Calu3 (cell line): ENCODE measurements at regions not wholly inside any gene's neighbourhood (a gene's known extent, or its start where the extent isn't known, plus 50 kb on each side); places are given as distances from the start of the nearest gene placed in this dataset.

Experiments
- BruUV-seq: library from RNA; stranded (reverse); fragments of 400-500 nt; replicated peaks from 2 replicates; lab custom pipeline; 2021; lab: Mats Ljungman, UMichigan
- CTCF ChIA-PET: fragments of 300-600 bp; sonication (Branson Sonifier 250); formaldehyde crosslinking; loops from one replicate; lab custom pipeline; 2022; ENCODE audit warnings: antibody characterized with exemption; lab: Charles Lee
- DNase-seq: peaks from one replicate; pipeline ENCODE4 v3.0.0; 2022
- H3K27ac Mint-ChIP-seq: one replicate; pipeline ENCODE4 v1.8.0; 2022; ENCODE audit warnings: mixed read lengths; ENCODE audit not compliant: unreplicated experiment
- H3K27me3 Mint-ChIP-seq: one replicate; pipeline ENCODE4 v1.8.0; 2022; ENCODE audit warnings: mixed read lengths; ENCODE audit not compliant: unreplicated experiment
- H3K36me3 Mint-ChIP-seq: one replicate; pipeline ENCODE4 v1.8.0; 2022; ENCODE audit warnings: mild to moderate bottlenecking, moderate library complexity, mixed read lengths; ENCODE audit not compliant: insufficient read depth, unreplicated experiment
- H3K4me1 Mint-ChIP-seq: one replicate; pipeline ENCODE4 v1.8.0; 2022; ENCODE audit warnings: mild to moderate bottlenecking, low read depth, mixed read lengths; ENCODE audit not compliant: unreplicated experiment
- H3K4me3 Mint-ChIP-seq: one replicate; pipeline ENCODE4 v1.8.0; 2022; ENCODE audit warnings: mild to moderate bottlenecking, low read depth, moderate library complexity, mixed read lengths; ENCODE audit not compliant: unreplicated experiment
- H3K9me3 Mint-ChIP-seq: one replicate; pipeline ENCODE4 v1.8.0; 2022; ENCODE audit warnings: low read depth, mixed read lengths; ENCODE audit not compliant: unreplicated experiment
- intact Hi-C: fragments of 100-400 bp; cut with micrococcal nuclease; formaldehyde crosslinking; loops from one replicate; pipeline ENCODE4 v1.10.0; 2022; ENCODE audit not compliant: unreplicated experiment
- TF ChIP-seq, protein P1 (sequence below): fragments of 200-600 bp; IDR thresholded peaks from one replicate; pipeline ENCODE4 v1.8.0; 2022; ENCODE audit warnings: antibody characterized with exemption; ENCODE audit not compliant: unreplicated experiment

DNA sequence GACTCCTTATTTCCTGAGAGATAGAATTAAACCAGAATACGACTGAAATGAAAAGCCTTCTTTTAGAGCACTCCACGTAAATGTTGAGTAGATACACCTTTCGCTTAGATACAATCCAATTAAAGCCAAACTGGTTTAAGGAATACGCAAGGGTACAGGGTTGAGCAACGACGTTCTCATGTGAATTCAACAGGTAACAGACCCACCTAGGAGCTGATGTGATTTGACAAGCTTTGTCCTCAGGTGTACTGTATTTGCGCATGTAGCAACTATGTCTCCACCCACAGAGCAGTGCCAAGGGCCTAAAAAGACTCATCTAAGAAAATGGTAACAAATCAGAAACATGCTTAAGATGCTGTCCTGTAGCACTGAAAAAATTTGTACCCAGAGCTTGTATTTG, 139.6 kb downstream of the GATA3 start:
- BruUV-seq: no TSS peak
- intact Hi-C loops: no loop called here
- CTCF ChIA-PET: interaction anchor here (0.5 to 0.7 kb wide), 3 partner anchors 18 to 1023 kb away, joined by 3 to 4 read pairs (median 3); no protein-coding TSS in a partner anchor
- Mint-ChIP-seq H3K36me3 (no peaks in the 10 kb centered on the region), H3K4me3 (no peak overlapping the region), H3K9me3 (peaks cover 4% of the 10 kb centered on the region), H3K4me1 (no peaks in the 10 kb centered on the region), H3K27me3 (no peaks in the 10 kb centered on the region), H3K27ac (no peak overlapping the region)
- TF ChIP-seq, protein P1, sequence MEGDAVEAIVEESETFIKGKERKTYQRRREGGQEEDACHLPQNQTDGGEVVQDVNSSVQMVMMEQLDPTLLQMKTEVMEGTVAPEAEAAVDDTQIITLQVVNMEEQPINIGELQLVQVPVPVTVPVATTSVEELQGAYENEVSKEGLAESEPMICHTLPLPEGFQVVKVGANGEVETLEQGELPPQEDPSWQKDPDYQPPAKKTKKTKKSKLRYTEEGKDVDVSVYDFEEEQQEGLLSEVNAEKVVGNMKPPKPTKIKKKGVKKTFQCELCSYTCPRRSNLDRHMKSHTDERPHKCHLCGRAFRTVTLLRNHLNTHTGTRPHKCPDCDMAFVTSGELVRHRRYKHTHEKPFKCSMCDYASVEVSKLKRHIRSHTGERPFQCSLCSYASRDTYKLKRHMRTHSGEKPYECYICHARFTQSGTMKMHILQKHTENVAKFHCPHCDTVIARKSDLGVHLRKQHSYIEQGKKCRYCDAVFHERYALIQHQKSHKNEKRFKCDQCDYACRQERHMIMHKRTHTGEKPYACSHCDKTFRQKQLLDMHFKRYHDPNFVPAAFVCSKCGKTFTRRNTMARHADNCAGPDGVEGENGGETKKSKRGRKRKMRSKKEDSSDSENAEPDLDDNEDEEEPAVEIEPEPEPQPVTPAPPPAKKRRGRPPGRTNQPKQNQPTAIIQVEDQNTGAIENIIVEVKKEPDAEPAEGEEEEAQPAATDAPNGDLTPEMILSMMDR: no peak
- DNase-seq: no peak

DNA sequence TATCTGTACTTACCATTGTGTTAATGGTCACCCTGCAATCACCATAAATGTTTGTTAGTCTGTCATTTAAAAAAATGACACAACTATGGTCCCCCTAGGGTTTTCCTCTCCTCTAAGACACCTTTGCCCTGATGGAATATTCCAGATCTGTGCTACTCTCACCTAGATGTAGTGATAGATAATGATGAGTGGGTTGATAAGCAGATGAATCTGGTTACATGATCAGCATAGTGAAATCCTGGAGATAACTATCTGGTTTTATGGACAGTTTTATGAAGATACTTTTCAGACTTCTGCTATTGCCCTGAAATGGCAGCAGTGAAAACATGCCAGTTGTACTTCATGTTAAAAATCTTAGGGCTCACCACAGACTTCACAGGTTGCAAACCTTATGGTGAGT, 152.4 kb downstream of the GATA3 start:
- intact Hi-C loops: no loop called here
- Mint-ChIP-seq H3K9me3 (no peaks in the 10 kb centered on the region), H3K4me3 (no peak overlapping the region), H3K27ac (no peak overlapping the region), H3K4me1 (no peaks in the 10 kb centered on the region), H3K27me3 (no peaks in the 10 kb centered on the region), H3K36me3 (no peaks in the 10 kb centered on the region)
- no peak for DNase-seq
- TF ChIP-seq, protein P1: no peak
- CTCF ChIA-PET: no interaction called here
- no TSS peak for BruUV-seq

DNA sequence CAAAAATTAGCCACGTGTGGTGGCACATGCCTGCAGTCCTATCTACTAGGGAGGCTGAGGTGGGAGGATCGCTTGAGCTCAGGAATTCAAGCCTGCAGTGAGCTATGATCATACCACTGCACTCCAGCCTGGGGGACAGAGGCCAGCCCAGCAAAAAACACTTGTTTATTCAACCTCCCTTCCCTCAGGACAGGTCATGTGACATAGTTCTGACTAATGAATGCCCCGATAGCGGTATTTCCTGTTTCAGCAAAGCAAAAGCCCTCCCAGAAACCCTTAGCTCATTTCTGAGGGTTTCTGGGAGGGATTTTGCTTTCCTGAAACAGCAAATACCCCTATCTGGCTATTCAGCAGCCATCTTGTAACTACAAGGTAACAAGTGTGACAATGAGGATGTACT, 157.1 kb downstream of the GATA3 start:
- no peaks in the 10 kb centered on the region for H3K9me3 Mint-ChIP-seq
- H3K27me3 Mint-ChIP-seq: no peaks in the 10 kb centered on the region
- H3K4me1 Mint-ChIP-seq: peaks cover 7% of the 10 kb centered on the region
- no peak for DNase-seq
- BruUV-seq: no TSS peak
- CTCF ChIA-PET: interaction anchor here (1.1 kb wide), 1 partner anchor 13 kb away, joined by 4 read pairs; no protein-coding TSS in a partner anchor
- peaks cover 4% of the 10 kb centered on the region for H3K36me3 Mint-ChIP-seq
- H3K27ac Mint-ChIP-seq: no peak overlapping the region
- TF ChIP-seq, protein P1: no peak
- intact Hi-C loops: no loop called here
- no peak overlapping the region for H3K4me3 Mint-ChIP-seq

DNA sequence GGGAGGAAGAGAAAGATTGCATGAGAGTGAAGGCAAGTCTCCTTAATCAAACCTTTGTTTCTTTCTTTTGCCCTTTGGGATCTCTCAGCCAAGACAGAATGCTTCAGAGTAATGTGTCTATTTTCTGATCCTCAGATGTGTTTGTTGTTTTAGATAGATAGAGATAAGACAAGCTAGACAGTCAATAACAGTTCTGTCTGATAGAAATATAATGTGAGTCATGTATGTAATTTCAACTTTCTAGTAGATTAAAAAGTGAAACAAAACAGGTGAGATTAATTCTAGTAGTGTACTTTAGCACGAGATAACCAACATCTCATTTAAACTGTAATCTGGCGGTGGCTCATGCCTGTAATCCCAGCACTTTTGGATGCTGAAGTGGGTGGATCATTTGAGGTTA, 159.2 kb downstream of the GATA3 start:
- no peaks in the 10 kb centered on the region for H3K9me3 Mint-ChIP-seq
- no peak overlapping the region for H3K4me3 Mint-ChIP-seq
- no peak for DNase-seq
- no peak overlapping the region for H3K27ac Mint-ChIP-seq
- intact Hi-C loops: no loop called here
- BruUV-seq: no TSS peak
- no peaks in the 10 kb centered on the region for H3K27me3 Mint-ChIP-seq
- peaks cover 4% of the 10 kb centered on the region for H3K36me3 Mint-ChIP-seq
- peaks cover 7% of the 10 kb centered on the region for H3K4me1 Mint-ChIP-seq
- TF ChIP-seq, protein P1: no peak
- CTCF ChIA-PET: no interaction called here
